HG03095 (cell line): ENCODE measurements at regions not wholly inside any gene's neighbourhood (a gene's known extent, or its start where the extent isn't known, plus 50 kb on each side); places are given as distances from the start of the nearest gene placed in this dataset.

Experiments used
- ATAC-seq: cut with Tn5 transposase; IDR thresholded peaks from one replicate; pipeline ENCODE4 v1.9.1; 2021; ENCODE audit warnings: moderate library complexity; ENCODE audit not compliant: unreplicated experiment

DNA sequence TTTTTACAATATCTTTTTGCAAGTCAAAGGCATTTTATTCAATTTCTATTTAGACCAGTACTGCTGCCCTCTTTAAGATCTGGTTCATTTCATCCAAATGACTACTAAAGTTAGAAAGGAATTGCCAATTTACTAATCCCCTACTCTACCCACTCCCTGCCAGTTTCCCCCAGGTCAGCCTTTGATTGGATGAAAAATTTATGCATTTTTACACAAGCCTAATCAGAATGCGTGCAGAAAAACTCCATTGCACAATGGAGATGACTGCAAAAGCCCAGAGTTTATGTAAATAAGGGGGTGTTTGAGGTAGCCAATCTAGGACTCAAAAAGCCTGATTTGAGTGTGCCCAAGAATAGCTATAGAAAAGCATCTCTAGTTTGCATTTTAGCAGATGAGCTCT is 310.6 kb downstream of the PABPC4L start:
- no peak for ATAC-seq

DNA sequence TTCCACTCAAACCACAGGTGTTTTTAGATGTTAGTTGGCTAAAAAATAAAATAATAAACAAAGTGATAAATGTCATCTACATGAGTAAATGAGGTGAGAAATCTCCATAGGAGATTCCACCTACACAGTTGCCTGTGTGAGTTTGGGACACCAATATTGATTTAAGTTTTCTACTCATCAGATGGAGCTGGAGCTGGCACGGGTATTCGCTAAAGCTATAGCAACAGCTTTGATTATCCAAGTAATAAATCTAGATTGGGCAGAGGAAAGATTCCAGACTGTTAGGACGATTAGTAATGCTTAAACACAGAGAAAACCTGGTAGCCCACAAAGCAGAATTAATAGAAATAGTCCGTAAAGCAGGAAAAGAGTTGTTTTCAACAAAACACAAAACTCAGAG is 313.9 kb downstream of the PABPC4L start:
- ATAC-seq, result no peak

DNA sequence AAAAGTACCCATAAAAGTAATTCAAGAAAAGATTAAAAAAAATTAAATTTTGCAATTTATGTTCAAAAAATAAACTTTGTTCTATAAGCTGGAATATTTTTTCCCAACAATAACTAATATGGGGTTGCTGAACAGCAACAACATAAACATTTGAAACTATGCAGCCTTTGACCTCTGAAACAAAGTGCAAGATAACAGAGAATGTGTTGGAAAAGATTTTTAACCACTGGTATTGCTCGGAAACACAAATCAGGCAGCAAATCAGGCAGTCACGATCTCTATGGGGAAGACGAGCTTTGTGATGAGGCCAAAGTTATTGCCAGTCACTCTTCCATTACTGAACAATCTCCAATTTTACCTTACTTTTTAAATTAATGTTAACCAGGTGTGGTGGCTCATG is 332.1 kb downstream of the PABPC4L start:
- no peak for ATAC-seq

DNA sequence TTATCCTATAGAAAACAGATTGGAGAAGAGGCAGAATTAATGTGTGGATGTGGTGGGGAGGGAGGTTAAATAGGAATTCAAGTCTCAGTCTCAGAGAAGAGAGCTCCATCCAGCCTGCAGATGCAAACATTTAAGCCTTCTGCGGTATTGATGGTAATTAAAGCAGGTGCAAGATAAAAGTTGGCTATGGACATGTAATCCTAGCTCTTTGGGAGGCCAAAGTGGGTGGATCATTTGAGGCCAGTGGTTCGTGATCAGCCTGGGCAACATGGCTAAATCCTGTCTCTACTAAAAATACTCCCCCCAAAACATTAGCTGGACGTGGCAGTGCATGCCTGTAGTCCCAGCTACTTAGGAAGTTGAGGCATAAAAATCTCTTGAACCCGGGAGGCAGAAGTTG is 332.7 kb downstream of the PABPC4L start:
- no peak for ATAC-seq

DNA sequence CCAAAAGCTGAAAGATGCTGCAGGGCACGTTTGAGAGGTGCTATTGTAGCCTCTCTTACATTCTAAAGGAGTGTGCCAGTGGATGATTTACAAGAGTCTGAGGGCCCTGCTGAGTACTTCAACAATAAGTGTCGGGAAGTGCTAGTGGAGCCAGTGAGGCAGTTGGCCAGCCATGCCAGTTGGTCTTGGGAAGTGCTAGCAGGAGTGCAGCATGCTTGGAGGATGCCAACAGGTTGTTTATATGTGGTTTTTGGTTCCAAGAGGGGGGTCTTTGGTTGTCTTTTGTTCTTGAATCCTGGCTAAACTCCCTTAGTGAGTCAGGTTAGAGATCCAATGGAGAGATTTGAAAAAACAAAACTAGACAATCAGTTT is 335.3 kb downstream of the PABPC4L start:
- no peak for ATAC-seq

DNA sequence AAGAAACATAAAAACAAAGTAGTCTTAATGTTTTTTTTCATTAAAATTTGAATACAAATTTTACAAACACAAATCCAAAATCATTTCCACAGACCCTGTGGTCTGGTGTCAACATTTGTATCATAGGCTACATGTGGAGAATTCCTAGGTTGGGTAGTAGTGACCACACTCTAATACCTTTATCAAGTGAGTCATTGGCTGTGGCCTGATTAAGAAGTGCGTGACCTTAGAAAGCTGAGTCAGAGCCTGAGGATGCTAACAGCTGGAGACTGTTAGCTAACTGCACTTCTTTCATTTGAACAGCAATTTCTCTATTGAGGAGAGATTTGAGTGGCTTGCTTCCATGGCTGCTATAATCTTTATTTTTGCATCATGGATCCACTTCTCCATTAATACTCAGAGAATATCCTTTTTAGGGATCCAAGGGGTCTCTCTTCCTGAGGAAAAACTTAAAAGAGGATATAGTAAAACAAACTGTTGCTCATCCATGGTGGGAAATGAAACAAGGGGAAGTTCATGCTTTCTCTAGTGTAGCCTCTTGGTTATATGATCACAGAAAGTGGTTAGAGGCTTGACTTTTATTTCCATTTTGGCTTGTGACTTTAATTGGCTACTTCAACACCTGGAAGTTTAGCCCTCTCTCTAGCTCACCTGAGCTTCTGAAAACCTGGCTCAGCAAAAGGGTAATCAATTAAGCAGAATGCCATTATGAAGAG is 335.8 kb downstream of the PABPC4L start:
- no peak for ATAC-seq

DNA sequence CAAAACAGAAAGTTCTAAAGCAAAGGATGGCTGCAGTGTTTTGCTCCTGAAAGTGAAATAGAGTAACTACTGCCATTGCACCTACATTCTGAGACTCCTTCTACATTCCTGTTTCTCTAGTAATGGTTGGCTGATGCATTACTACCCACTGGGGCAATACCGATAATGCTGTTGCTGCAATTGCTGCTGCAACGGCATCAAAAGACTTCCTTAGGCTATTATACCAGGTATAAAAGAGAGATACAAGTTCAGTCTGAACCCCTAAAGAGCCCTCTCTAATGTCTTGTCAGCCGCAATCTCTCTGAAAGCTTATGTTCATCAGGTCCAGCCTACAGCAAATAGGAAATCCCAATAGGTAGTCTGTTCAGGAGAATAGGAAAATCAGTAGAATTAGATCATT is 338.4 kb downstream of the PABPC4L start:
- no peak for ATAC-seq

DNA sequence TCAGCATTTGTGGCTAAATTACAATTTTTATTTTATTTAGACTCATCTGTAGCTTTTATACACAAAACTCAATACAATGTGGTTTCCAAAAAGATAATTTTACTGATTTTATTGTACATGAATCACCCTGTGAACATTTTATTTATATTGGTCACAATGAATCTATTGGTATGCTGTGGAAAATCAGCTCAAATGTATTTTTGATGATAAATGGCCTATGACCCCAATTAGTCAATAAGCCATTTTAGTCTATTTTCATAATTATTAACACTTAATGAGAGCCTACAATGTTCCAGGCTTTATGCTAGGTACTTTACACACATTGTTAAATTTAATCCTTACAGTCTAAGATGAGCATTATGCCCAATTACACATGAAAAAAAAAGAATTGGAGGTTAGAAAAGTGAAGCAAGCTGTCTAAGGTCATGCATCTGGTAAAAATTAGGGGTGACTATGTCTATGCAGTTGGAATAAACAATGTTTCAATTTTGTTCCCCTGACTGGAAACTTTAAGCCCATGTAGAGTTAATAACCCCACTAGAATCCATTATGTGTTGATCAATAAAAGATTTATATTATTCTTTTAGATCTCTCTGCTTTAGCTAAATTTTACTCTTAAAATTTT is 344.7 kb downstream of the PABPC4L start:
- no peak for ATAC-seq

DNA sequence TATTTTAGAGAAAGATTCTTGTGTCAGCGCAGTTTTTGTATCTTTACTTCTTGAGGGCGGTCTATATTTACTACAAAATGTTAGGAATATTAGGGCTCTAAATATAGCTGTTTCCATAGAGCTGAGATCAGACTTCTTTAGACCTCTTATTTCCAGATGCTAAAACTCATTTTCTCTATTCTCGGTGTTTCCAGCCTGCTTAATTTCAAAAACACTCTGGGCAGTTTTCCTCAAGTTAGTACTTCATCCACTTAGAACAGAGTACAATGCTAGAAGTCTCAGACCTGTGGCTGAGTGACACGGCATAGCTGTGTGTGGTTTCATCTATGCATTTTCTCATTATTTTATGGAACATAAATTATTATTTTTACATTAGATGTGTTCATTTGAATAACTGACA is 346.6 kb downstream of the PABPC4L start:
- ATAC-seq, result no peak

DNA sequence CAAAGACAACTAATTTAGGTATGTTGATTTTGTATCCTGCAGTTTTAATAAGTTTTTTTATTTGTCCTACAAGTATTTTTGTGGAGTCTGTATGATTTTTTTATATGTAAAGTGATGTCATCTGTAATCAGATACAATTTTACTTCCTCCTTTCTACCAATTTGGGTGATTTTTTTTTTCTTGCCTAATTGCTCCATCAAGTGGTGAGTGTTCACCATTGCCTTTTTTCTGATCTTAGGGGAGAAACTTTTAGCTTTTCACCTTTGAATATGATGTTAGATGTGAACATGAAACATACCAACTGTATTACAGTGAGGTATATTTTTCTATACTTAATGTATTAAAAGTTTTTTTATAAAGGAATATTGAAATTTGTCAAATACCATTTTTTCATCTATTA is 362.3 kb downstream of the PABPC4L start:
- no peak for ATAC-seq

DNA sequence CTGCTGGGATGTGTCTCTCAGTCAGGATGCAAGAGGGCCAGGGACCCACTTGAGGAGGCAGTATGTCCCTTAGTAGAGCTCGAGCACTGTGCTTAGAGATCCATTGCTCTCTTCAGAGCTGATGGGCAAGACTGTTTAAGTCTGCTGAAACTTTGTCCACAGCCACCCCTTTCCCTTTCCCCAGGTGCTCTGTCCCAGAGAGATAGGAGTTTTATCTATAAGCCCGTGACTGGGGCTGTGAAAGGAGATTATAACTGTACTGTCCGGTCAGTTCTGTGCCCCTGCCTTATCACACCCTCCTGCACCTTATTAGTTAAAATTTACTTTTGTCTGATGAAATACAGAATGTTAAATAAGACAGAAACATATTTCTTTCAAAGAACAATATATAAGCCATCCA is 378.4 kb downstream of the PABPC4L start:
- no peak for ATAC-seq

DNA sequence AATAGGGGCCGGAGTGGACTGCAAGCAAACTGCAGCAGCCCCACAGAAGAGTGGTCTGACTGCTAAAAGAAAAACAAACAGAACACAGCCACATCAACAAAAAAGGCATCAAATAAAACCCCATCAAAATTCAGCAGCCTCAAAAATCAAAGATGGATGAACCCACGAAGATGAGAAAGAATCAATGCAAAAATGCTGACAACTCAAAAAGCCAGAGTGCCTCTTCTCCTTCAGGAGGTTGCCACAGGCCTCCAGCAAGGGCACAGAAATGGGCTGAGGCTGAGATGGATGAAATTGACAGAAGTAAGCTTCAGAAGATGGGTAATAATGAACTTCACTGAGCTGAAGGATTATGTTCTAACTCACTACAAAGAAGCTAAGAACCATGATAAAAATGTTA is 388.6 kb downstream of the PABPC4L start:
- no peak for ATAC-seq

DNA sequence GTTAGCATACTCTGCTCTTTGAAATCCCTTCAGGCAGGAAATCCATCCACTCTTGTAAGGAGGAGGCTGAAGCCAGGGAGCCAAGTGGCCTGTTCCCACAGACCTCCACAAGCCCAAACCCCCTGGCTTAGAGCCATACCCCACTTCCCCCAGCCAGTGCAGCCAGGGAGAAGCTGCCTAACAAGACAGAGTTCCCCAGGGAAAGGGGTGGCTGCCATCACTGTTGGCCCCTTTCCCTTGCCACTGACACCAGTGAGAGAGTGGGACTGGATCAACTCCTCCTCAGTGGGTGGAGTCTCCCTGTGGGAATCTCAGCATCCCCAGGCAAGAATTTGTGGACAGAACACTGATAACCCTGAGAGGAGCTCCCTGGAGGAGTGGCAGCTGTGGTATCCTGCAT is 389.4 kb downstream of the PABPC4L start:
- ATAC-seq, result no peak

DNA sequence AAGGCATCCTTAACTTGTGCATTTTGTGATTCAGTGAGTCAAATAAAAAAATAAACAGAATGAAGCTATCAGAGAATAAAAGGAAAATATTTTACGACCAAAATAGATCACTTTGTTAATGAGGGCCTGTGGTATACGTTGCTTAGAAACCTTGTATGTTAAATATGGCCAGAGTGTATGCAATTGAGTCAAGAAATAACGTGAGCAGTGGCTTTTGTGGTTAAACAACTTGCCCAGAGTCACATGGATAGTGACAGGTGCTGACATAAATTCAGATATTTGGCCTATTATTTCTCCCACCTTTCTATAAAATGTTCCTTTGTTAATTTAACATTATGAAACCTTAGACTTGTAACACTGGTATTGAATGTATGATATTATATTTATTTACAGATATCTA is 393.4 kb downstream of the PABPC4L start:
- no peak for ATAC-seq

DNA sequence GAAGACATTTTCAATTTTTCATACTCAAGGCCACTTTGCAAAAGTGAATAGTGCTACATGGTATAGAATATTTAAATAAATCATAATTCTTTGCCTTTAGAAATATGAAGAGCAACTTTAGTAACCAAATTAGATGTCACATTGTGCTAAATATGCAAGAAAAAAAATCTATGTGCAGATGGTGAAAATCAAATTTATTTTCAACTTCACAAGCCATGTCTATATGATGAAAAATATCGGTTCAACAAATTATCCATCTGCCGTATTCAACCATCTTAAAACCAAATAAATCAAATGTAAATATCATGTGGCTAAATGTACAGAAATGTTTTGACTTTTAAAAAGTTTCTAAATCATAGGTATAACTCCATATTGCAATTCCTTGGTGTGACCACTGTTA is 398.2 kb downstream of the PABPC4L start:
- ATAC-seq, result no peak

DNA sequence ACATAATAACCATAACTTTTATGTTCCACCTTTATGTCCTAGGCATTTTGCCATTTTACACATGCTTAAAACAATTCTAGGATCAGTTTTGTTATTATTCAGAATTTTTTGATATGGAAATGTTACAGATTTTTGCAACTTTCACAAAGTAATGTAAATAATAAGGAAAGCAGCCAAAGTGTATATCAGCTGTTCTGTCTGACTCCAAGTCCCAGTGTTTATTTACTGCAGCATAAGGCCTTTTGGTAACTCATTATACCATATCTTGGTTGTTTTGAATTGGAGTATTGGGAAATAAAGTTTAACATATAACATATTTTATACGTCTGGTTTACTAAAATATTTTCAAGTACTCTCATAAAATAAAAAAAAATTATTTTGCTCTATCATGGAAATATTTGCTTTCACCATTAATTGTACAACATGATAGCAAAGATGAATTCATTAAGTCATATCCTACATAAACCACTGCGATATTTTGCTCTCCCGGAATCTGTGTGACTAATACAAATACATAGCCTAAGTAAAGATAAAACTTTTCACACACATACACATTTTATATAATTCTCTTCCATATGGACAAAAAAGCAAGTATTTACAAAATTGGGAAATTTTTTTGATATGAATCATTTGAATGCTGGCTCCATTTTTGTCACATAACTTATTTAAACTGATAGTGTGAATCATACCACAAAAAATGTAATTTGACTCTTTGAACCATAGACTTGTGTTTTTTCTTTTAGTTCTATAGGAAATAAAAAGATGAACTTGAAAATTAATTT is 399.0 kb downstream of the PABPC4L start:
- ATAC-seq, result no peak

DNA sequence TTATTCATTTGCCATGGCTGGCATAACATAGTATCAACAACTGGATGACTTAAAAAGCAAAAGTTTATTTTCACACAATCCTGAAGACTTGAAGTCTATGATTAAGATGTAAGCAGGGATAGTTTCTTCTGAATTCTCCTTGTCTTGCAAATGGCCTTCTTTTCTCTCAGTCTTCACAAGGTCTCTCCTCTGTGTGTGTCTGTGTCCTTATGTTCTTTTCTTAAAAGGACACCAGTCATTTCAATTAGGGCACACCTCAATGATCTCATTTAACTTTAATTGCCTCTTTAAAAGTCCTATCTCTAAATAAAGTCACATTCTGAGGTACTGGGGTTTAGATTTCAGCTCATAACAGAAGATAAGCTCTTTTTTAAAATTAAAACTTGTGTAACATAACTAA is 399.7 kb downstream of the PABPC4L start:
- no peak for ATAC-seq

DNA sequence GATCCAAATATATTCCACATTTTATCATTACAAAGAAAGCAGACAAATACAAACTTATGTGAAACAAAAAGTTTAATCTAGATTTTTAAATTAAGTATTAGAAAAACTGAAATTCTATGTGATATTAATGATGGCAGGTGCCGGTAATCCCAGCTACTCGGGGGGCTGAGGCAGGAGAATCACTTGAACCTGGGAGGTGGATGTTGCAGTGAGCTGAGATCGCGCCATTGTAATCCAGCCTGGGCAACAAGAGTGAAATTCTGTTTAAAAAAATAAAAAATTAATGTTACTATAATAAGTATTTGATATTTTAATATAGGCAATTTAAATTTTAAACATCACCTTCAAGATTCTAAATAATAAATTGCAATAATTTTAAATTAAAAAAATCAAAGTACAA is 400.6 kb downstream of the PABPC4L start:
- no peak for ATAC-seq

DNA sequence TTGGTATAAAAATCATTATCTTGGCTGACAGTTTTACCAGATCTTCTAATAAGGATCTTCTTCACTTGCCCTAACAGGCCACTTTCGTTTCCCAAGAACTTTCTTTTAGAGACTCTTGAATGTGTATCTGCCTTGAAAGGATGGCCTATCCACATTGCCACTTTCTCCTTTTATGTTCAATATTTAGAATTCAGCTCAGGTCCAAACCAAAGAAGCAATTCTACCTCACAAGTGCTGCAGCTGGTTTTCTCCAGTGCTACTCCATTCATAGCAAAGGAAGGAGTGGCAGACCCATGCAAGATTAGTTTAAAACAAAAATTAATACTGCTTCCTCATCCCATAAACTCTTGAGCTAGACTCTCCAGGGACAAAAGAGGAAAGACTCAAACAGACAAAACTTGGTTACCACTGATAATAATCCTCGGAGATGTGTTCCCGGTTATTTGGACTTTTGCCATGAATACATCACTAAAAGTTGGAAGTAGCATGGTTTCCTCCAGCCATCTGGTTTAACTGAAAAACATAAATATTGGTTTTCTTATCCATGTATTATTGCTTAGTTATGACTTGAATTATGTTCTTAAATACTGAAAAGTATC is 401.8 kb downstream of the PABPC4L start:
- ATAC-seq, result no peak

DNA sequence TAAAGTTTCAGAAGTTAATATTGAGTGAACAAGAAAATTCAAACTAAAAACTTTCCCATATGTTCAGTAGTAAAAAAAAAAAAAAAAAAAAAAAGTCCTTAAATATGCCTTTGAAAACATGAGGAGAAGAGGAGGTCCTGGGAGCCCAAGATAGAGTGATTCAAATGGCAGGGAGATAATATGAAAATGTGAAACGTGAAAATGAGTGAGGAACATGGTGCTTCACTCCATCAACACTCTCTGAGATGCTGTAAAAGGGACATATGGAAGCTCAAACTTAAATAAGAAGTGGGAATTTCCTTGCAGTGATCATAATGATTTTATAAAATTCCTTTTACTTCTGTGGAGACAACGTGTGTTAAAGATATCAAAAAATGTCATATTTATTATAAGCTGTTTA is 423.9 kb downstream of the PABPC4L start:
- ATAC-seq, result no peak

DNA sequence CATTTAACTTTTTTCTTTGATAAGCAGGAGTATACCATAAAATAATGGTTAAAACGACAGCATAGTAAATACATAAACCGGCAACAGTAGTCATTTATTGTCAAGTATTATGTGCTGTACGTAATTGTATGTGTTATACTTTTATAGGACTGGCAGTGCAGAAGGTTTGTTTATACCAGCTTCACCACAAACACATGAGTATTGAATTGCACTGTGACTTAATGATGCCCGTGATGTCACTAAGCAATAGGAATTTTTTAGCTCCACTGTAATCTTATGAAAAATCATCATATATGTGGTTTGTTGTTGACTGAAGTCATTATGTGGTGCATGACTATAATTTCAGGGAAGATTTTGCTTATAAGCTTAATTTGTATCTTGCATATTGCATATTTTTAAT is 424.6 kb downstream of the PABPC4L start:
- no peak for ATAC-seq

DNA sequence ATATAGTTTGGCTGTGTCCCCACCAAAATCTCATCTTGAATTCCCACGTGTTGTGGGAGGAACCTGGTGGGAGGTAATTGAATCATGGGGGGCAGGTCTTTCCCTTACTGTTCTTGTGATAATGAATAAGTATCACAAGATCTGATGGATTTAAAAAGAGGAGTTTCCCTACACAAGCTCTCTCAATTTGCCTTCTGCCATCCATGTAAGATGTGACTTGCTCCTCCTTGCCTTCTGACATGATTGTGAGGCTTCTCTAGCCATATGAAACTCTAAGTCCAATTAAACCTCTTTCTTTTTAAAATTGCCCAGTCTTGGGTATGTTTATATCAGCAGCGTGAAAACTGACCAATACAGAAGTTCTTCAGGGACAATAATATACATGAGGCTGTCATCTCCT is 425.1 kb downstream of the PABPC4L start:
- ATAC-seq, result no peak
